GM12891 (cell line): ENCODE measurements at regions not wholly inside any gene's neighbourhood (a gene's known extent, or its start where the extent isn't known, plus 50 kb on each side); places are given as distances from the start of the nearest gene placed in this dataset.

Experiments
- PAX5 ChIP-seq: IDR thresholded peaks from 2 replicates; pipeline ENCODE4 v1.6.1; 2011; ENCODE audit warnings: low read length, moderate library complexity, mild to moderate bottlenecking; ENCODE audit not compliant: insufficient read depth, severe bottlenecking
- POLR2A ChIP-seq: IDR thresholded peaks from 2 replicates; pipeline ENCODE4 v1.6.1; 2011; ENCODE audit warnings: low read depth, low read length, control low read depth
- TAF1 ChIP-seq: IDR thresholded peaks from 2 replicates; pipeline ENCODE4 v1.6.1; 2011; ENCODE audit warnings: low read depth, low read length, control low read depth

DNA sequence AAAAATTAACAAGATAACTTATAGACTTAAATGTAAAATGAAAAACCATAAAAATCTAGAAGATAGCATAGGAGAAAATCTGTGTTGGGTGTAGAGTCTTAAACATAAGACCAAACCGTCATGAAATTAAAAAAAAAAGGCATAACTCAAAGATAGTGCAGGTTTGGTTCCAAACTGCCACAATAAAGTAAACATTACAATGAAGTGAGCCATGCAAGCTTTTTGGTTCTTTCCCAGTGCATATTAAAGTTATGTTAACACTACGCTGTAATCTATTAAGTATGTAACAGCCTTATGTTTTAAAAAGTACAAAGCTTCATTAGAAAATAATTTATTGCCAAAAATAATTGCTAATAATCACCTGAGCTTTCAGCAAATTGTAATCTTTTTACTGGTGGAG lies 1366.5 kb upstream of the LRRTM3 start:
- no peak for TF ChIP-seq POLR2A
- TF ChIP-seq TAF1: no peak
- no peak for TF ChIP-seq PAX5
